GM12864 (cell line): ENCODE measurements at regions not wholly inside any gene's neighbourhood (a gene's known extent, or its start where the extent isn't known, plus 50 kb on each side); places are given as distances from the start of the nearest gene placed in this dataset.
A peak's percentile ranks its signal among the peaks of the same experiment; 100 is the strongest.

Experiments used
- DNase-seq: peaks from one replicate; pipeline ENCODE4 v3.0.0-alpha.2; 2011; ENCODE audit warnings: low read depth
- H3K4me3 ChIP-seq: 2 replicates; pipeline ENCODE4 v1.5.1; 2011; ENCODE audit warnings: mild to moderate bottlenecking, low read depth, low read length, control low read depth
- TF ChIP-seq, protein P1 (sequence below): IDR thresholded peaks from 2 replicates; pipeline ENCODE4 v1.5.1; 2011; ENCODE audit warnings: low read depth, mild to moderate bottlenecking, moderate library complexity, low read length, control low read depth, inconsistent platforms; ENCODE audit errors: missing control alignments

GRCh38 chr9:33676746-33677505 is 118.4 kb upstream of the PRSS3 start:
- TF ChIP-seq, protein P1, sequence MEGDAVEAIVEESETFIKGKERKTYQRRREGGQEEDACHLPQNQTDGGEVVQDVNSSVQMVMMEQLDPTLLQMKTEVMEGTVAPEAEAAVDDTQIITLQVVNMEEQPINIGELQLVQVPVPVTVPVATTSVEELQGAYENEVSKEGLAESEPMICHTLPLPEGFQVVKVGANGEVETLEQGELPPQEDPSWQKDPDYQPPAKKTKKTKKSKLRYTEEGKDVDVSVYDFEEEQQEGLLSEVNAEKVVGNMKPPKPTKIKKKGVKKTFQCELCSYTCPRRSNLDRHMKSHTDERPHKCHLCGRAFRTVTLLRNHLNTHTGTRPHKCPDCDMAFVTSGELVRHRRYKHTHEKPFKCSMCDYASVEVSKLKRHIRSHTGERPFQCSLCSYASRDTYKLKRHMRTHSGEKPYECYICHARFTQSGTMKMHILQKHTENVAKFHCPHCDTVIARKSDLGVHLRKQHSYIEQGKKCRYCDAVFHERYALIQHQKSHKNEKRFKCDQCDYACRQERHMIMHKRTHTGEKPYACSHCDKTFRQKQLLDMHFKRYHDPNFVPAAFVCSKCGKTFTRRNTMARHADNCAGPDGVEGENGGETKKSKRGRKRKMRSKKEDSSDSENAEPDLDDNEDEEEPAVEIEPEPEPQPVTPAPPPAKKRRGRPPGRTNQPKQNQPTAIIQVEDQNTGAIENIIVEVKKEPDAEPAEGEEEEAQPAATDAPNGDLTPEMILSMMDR = no peak
- DNase-seq = no peak
- peak overlapping the region; percentile 27; the same call in 1 of the 2 replicates for H3K4me3 ChIP-seq

DNA sequence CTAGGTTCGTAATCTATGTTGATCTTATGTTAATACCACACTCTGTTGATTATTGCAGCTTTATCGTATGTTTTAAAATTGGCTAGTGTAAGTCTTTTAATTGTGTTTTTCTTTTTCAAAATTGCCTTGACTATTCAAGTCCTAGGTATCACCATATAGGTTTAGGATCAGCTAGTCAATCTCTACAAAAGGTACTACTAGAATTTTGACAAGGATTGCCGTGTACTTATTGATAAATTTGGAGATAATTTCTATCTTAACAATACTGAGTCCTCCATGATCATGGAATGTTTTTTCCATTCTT is 117.9 kb upstream of the PRSS3 start:
- H3K4me3 ChIP-seq = no peak overlapping the region
- TF ChIP-seq, protein P1 = no peak
- no peak for DNase-seq

DNA sequence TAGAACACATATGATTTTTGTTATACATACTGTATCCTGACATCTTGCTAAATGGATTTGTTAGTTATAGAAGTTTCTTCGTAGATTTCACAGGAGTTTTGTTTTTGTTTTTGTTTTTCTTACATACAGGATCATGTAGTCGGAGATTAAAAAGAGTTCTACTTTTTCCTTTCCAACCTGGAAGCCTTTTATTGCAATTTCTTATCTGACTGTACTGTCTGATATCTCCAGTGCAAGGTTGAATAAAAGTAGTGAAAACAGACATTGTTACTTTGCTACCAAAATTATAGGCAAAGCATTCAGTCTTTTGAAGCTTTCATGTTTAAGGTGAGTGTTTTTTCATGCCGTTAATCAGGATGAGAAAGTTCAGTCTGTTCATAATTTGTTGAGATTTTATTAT is 117.4 kb upstream of the PRSS3 start:
- no peak overlapping the region for H3K4me3 ChIP-seq
- TF ChIP-seq, protein P1 = no peak
- DNase-seq = no peak

DNA sequence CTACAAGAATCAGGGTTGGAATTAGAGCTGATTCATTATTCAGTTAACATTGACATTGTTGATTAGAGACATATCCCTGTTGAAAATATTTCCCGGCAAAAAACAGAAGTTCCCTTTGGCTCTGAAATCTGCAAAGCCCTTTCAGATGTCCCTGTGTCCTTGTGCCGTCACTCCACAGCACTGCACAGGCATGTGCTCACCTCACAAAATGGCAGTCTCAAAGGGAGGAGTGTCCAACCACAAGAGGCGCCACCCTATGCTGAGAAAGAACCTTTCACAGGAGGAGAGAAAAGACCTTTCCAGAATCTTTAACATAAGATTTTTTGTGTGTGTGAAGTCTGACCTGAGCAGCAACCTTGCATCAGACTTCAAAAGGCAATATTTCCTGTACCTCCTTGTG is 112.8 kb upstream of the PRSS3 start:
- no peak overlapping the region for H3K4me3 ChIP-seq
- no peak for DNase-seq
- TF ChIP-seq, protein P1 = no peak

GRCh38 chr9:33684831-33685230 is 110.5 kb upstream of the PRSS3 start:
- DNase-seq = no peak
- TF ChIP-seq, protein P1 = no peak
- no peak overlapping the region for H3K4me3 ChIP-seq

GRCh38 chr9:33686942-33687341 is 108.4 kb upstream of the PRSS3 start:
- no peak overlapping the region for H3K4me3 ChIP-seq
- DNase-seq = no peak

GRCh38 chr9:33687779-33688178 is 107.6 kb upstream of the PRSS3 start:
- H3K4me3 ChIP-seq = no peak overlapping the region
- no peak for DNase-seq
- TF ChIP-seq, protein P1 = no peak

More at GRCh38 chr9:33686942-33687341, 108.4 kb upstream of the PRSS3 start:
- TF ChIP-seq, protein P1 = no peak
